Karpas-422 (cell line): ENCODE measurements at regions not wholly inside any gene's neighbourhood (a gene's known extent, or its start where the extent isn't known, plus 50 kb on each side); places are given as distances from the start of the nearest gene placed in this dataset.

Experiments used
- DNase-seq: peaks from one replicate; pipeline ENCODE4 v3.0.0-alpha.2; 2015
- H2AFZ ChIP-seq: fragments of 200-600 bp; sonication (generic); 2 replicates; pipeline ENCODE4 v1.6.1; 2014; ENCODE audit warnings: antibody characterized with exemption, low read length, mixed read lengths
- H3K27ac ChIP-seq: fragments of 200-600 bp; sonication (generic); 2 replicates; pipeline ENCODE4 v1.5.1; 2014; ENCODE audit warnings: mild to moderate bottlenecking, low read length, moderate library complexity
- H3K27me3 ChIP-seq: fragments of 200-600 bp; sonication (generic); 2 replicates; pipeline ENCODE4 v1.6.1; 2014; ENCODE audit warnings: low read length, mixed read lengths
- H3K36me3 ChIP-seq: fragments of 200-600 bp; sonication (generic); 2 replicates; pipeline ENCODE4 v1.6.1; 2014; ENCODE audit warnings: low read length, mixed read lengths; ENCODE audit not compliant: insufficient read depth
- H3K4me1 ChIP-seq: fragments of 200-600 bp; sonication (generic); 2 replicates; pipeline ENCODE4 v1.6.1; 2014; ENCODE audit warnings: mild to moderate bottlenecking, low read length, mixed read lengths
- H3K4me2 ChIP-seq: fragments of 200-600 bp; sonication (generic); 2 replicates; pipeline ENCODE4 v1.6.1; 2014; ENCODE audit warnings: low read length, low read depth, mild to moderate bottlenecking; ENCODE audit not compliant: poor library complexity, severe bottlenecking
- H3K4me3 ChIP-seq: fragments of 200-600 bp; sonication (generic); 2 replicates; pipeline ENCODE4 v1.5.1; 2014; ENCODE audit warnings: mild to moderate bottlenecking, antibody characterized with exemption, low read length, mixed read lengths
- H3K79me2 ChIP-seq: fragments of 200-600 bp; sonication (generic); 2 replicates; pipeline ENCODE4 v1.6.1; 2014; ENCODE audit warnings: mild to moderate bottlenecking, low read length, mixed read lengths
- H3K9ac ChIP-seq: fragments of 200-600 bp; sonication (generic); 2 replicates; pipeline ENCODE4 v1.6.0; 2014; ENCODE audit warnings: low read length
- H3K9me2 ChIP-seq: fragments of 200-600 bp; sonication (generic), shearing (Covaris generic); replicated peaks from 2 replicates; pipeline ENCODE4 v1.6.0; 2014; ENCODE audit warnings: mild to moderate bottlenecking, low read length, moderate library complexity; ENCODE audit not compliant: insufficient read depth
- H3K9me3 ChIP-seq: fragments of 300-700, 200-600 bp; sonication (generic); 2 replicates; pipeline ENCODE4 v1.6.1; 2014; ENCODE audit warnings: low read length, mixed read lengths
- H4K20me1 ChIP-seq: fragments of 200-600 bp; sonication (generic); 2 replicates; pipeline ENCODE4 v1.6.1; 2014; ENCODE audit warnings: mild to moderate bottlenecking, antibody characterized with exemption, low read length, low read depth; ENCODE audit not compliant: insufficient read depth

- Histone ChIP-seq H3K9me3 (no peaks in the 10 kb centered on the region), H3K4me1 (no peaks in the 10 kb centered on the region), H3K9me2 (no peaks in the 10 kb centered on the region), H3K4me2 (no peak overlapping the region), H3K9ac (no peak overlapping the region), H3K27me3 (no peaks in the 10 kb centered on the region), H4K20me1 (no peaks in the 10 kb centered on the region), H3K36me3 (no peaks in the 10 kb centered on the region), H3K79me2 (no peaks in the 10 kb centered on the region), H3K4me3 (no peak overlapping the region), H2AFZ (no peak overlapping the region), H3K27ac (no peak overlapping the region)
- DNase-seq: no peak
These were observed 117.8 kb downstream of the C11orf91 start for GRCh38 chr11:33582636-33583325.

GRCh38 chr11:33579101-33579500 is 121.5 kb downstream of the C11orf91 start:
- Histone ChIP-seq H3K36me3 (no peaks in the 10 kb centered on the region), H3K9me3 (no peaks in the 10 kb centered on the region), H3K9ac (no peak overlapping the region), H3K4me3 (no peak overlapping the region), H3K4me1 (no peaks in the 10 kb centered on the region), H4K20me1 (no peaks in the 10 kb centered on the region), H3K27ac (no peak overlapping the region), H2AFZ (no peak overlapping the region), H3K4me2 (no peak overlapping the region), H3K27me3 (no peaks in the 10 kb centered on the region), H3K9me2 (no peaks in the 10 kb centered on the region), H3K79me2 (no peaks in the 10 kb centered on the region)
- no peak for DNase-seq

- Histone ChIP-seq H3K9me2 (no peaks in the 10 kb centered on the region), H3K36me3 (no peaks in the 10 kb centered on the region), H4K20me1 (no peaks in the 10 kb centered on the region), H3K4me3 (no peak overlapping the region), H3K4me1 (no peaks in the 10 kb centered on the region), H3K9me3 (no peaks in the 10 kb centered on the region), H3K79me2 (no peaks in the 10 kb centered on the region), H3K4me2 (no peak overlapping the region), H3K27ac (no peak overlapping the region), H3K9ac (no peak overlapping the region), H2AFZ (no peak overlapping the region), H3K27me3 (no peaks in the 10 kb centered on the region)
- no peak for DNase-seq
These were observed 123.4 kb downstream of the C11orf91 start for GRCh38 chr11:33577204-33577603.

- H3K36me3 ChIP-seq: no peaks in the 10 kb centered on the region
- H3K4me3 ChIP-seq: no peak overlapping the region
- H3K9me2 ChIP-seq: no peaks in the 10 kb centered on the region
- H3K9me3 ChIP-seq: no peaks in the 10 kb centered on the region
- H3K27ac ChIP-seq: no peak overlapping the region
- no peaks in the 10 kb centered on the region for H3K79me2 ChIP-seq
- no peaks in the 10 kb centered on the region for H3K27me3 ChIP-seq
- no peaks in the 10 kb centered on the region for H4K20me1 ChIP-seq
- no peak overlapping the region for H3K4me2 ChIP-seq
- no peaks in the 10 kb centered on the region for H3K4me1 ChIP-seq
- H3K9ac ChIP-seq: no peak overlapping the region
- no peak overlapping the region for H2AFZ ChIP-seq
- no peak for DNase-seq
These were observed 125.3 kb downstream of the C11orf91 start for GRCh38 chr11:33575311-33575710.

GRCh38 chr11:33574331-33574730 is 126.3 kb downstream of the C11orf91 start:
- no peaks in the 10 kb centered on the region for H3K27me3 ChIP-seq
- H2AFZ ChIP-seq: no peak overlapping the region
- H3K9ac ChIP-seq: no peak overlapping the region
- no peaks in the 10 kb centered on the region for H3K9me2 ChIP-seq
- no peaks in the 10 kb centered on the region for H3K9me3 ChIP-seq
- no peaks in the 10 kb centered on the region for H3K4me1 ChIP-seq
- DNase-seq: no peak
- H4K20me1 ChIP-seq: no peaks in the 10 kb centered on the region
- no peaks in the 10 kb centered on the region for H3K79me2 ChIP-seq
- no peak overlapping the region for H3K4me2 ChIP-seq
- no peak overlapping the region for H3K27ac ChIP-seq
- no peak overlapping the region for H3K4me3 ChIP-seq
- H3K36me3 ChIP-seq: no peaks in the 10 kb centered on the region

- Histone ChIP-seq H3K9me2 (no peaks in the 10 kb centered on the region), H3K27me3 (no peaks in the 10 kb centered on the region), H4K20me1 (no peaks in the 10 kb centered on the region), H3K9me3 (no peaks in the 10 kb centered on the region), H3K9ac (no peak overlapping the region), H3K4me2 (no peak overlapping the region), H3K79me2 (no peaks in the 10 kb centered on the region), H2AFZ (no peak overlapping the region), H3K4me3 (no peak overlapping the region), H3K36me3 (no peaks in the 10 kb centered on the region), H3K27ac (no peak overlapping the region), H3K4me1 (no peaks in the 10 kb centered on the region)
- no peak for DNase-seq
These were observed 131.3 kb downstream of the C11orf91 start for GRCh38 chr11:33569333-33569732.

- Histone ChIP-seq H3K4me3 (no peak overlapping the region), H3K9me3 (no peaks in the 10 kb centered on the region), H2AFZ (no peak overlapping the region), H3K36me3 (no peaks in the 10 kb centered on the region), H3K4me1 (no peaks in the 10 kb centered on the region), H3K27me3 (no peaks in the 10 kb centered on the region), H3K9ac (no peak overlapping the region), H3K4me2 (no peak overlapping the region), H4K20me1 (no peaks in the 10 kb centered on the region), H3K79me2 (no peaks in the 10 kb centered on the region), H3K9me2 (no peaks in the 10 kb centered on the region), H3K27ac (no peak overlapping the region)
- no peak for DNase-seq
These were observed 133.6 kb downstream of the C11orf91 start for GRCh38 chr11:33567004-33567403.

- Histone ChIP-seq H3K9ac (no peak overlapping the region), H2AFZ (no peak overlapping the region), H3K36me3 (no peaks in the 10 kb centered on the region), H3K27me3 (no peaks in the 10 kb centered on the region), H3K4me2 (no peak overlapping the region), H4K20me1 (no peaks in the 10 kb centered on the region), H3K9me3 (no peaks in the 10 kb centered on the region), H3K27ac (no peak overlapping the region), H3K9me2 (no peaks in the 10 kb centered on the region), H3K79me2 (no peaks in the 10 kb centered on the region), H3K4me1 (no peaks in the 10 kb centered on the region), H3K4me3 (no peak overlapping the region)
- DNase-seq: no peak
These were observed 135.7 kb downstream of the C11orf91 start for GRCh38 chr11:33564856-33565453.
